Fibroblast of lung (primary cell): ENCODE measurements at regions not wholly inside any gene's neighbourhood (a gene's known extent, or its start where the extent isn't known, plus 50 kb on each side); places are given as distances from the start of the nearest gene placed in this dataset.

Experiments used
- EZH2 ChIP-seq: IDR thresholded peaks from 2 replicates; pipeline ENCODE4 v1.5.1; 2012; ENCODE audit warnings: low read length, control low read depth, mild to moderate bottlenecking; ENCODE audit errors: missing control alignments
- TF ChIP-seq, protein P1 (sequence below), 2 donors: IDR thresholded peaks in 1 of 2; conservative IDR thresholded peaks in 1 of 2; 1 replicate in 1 of 2; 2 replicates in 1 of 2; pipeline ENCODE4 v1.5.1; 2011 to 2012; ENCODE audit warnings: low read length in 2 of 2, control low read depth in 1 of 2, inconsistent platforms in 1 of 2, low read depth in 1 of 2, mild to moderate bottlenecking in 1 of 2

DNA sequence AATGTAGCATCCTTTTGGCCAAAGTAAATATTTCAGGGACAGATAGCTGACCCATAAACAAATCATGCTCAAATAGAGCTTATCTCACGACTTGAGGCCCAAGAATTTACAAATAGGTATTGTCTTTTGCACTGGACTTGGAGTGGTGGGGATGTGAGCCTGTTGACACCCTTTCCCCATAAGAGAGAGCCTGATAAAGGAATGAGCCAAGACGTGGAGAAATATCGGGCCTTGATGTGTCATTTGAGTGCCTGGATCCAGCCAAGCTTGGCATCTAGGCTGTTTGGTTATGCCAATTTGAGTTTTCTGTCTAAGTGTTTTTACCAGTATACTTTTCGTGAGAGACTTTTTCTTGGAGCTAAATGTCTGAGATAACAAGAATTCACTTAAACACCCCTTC, 112.9 kb upstream of the RGMA start:
- TF ChIP-seq, protein P1, sequence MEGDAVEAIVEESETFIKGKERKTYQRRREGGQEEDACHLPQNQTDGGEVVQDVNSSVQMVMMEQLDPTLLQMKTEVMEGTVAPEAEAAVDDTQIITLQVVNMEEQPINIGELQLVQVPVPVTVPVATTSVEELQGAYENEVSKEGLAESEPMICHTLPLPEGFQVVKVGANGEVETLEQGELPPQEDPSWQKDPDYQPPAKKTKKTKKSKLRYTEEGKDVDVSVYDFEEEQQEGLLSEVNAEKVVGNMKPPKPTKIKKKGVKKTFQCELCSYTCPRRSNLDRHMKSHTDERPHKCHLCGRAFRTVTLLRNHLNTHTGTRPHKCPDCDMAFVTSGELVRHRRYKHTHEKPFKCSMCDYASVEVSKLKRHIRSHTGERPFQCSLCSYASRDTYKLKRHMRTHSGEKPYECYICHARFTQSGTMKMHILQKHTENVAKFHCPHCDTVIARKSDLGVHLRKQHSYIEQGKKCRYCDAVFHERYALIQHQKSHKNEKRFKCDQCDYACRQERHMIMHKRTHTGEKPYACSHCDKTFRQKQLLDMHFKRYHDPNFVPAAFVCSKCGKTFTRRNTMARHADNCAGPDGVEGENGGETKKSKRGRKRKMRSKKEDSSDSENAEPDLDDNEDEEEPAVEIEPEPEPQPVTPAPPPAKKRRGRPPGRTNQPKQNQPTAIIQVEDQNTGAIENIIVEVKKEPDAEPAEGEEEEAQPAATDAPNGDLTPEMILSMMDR (conservative IDR thresholded peaks at IDR 0.05 in 1 of 2, IDR thresholded peaks at IDR 0.05 in 1 of 2; ENCODE audit: low read depth in 1 of 2, low read length in 2 of 2), result no peak
- no peak for TF ChIP-seq EZH2
